ENCODE measurements at regions not wholly inside any gene's neighbourhood (a gene's known extent, or its start where the extent isn't known, plus 50 kb on each side); places are given as distances from the start of the nearest gene placed in this dataset.
"Not testable (repeated sequence)": the region's sequence is repeated elsewhere in the genome, so short reads cannot be mapped to it uniquely, and the experiment has no call there.

- H3K27me3 ChIP-seq, result no peaks in the 10 kb centered on the region
- no peak for DNase-seq
- no peak overlapping the region for H3K4me3 ChIP-seq
- TF ChIP-seq CTCF (IDR thresholded peaks at IDR 0.05) (no peak), POLR2A (IDR thresholded peaks at IDR 0.05) (no peak)
- intact Hi-C loops (cut with DNase I), result no loop called here
- H3K9me3 ChIP-seq, result no peaks in the 10 kb centered on the region
- no peak overlapping the region for H3K27ac ChIP-seq
- no peaks in the 10 kb centered on the region for H3K36me3 ChIP-seq
- H3K4me1 ChIP-seq, result no peaks in the 10 kb centered on the region
- WGBS, 2 donors, result 85 to 94% methylated on average over 2 of the region's 2 CpGs
Measured at GRCh38 chr2:16925145-16925544, 259.5 kb upstream of the CYRIA start.

- DNase-seq; H3K27ac ChIP-seq; H3K27me3 ChIP-seq; H3K9me3 ChIP-seq; H3K36me3 ChIP-seq; H3K4me3 ChIP-seq; H3K4me1 ChIP-seq; intact Hi-C loops (cut with DNase I): not testable (repeated sequence)
- 44 to 45% methylated on average over 2 to 3 of the region's 3 CpGs for WGBS, 2 donors
Measured at GRCh38 chr2:16915341-16915755, 249.7 kb upstream of the CYRIA start.

- no peaks in the 10 kb centered on the region for H3K9me3 ChIP-seq
- TF ChIP-seq POLR2A (IDR thresholded peaks at IDR 0.05) (no peak), CTCF (IDR thresholded peaks at IDR 0.05) (no peak)
- H3K36me3 ChIP-seq, result no peaks in the 10 kb centered on the region
- intact Hi-C loops (cut with DNase I), result no loop called here
- WGBS, 2 donors, result 66 to 68% methylated on average over 3 of the region's 3 CpGs
- no peak for DNase-seq
- no peak overlapping the region for H3K4me3 ChIP-seq
- no peaks in the 10 kb centered on the region for H3K27me3 ChIP-seq
- no peaks in the 10 kb centered on the region for H3K4me1 ChIP-seq
- H3K27ac ChIP-seq, result no peak overlapping the region
Measured at GRCh38 chr2:16911746-16912145, 246.1 kb upstream of the CYRIA start.

- no peak for DNase-seq
- H3K36me3 ChIP-seq, result no peaks in the 10 kb centered on the region
- H3K4me3 ChIP-seq, result no peak overlapping the region
- H3K27ac ChIP-seq, result no peak overlapping the region
- 38 to 41% methylated on average over 1 of the region's 1 CpG for WGBS, 2 donors
- no peaks in the 10 kb centered on the region for H3K9me3 ChIP-seq
- intact Hi-C loops (cut with DNase I), result no loop called here
- no peaks in the 10 kb centered on the region for H3K27me3 ChIP-seq
- no peak for TF ChIP-seq POLR2A (IDR thresholded peaks at IDR 0.05)
- no peak for TF ChIP-seq CTCF (IDR thresholded peaks at IDR 0.05)
- no peaks in the 10 kb centered on the region for H3K4me1 ChIP-seq
Measured at GRCh38 chr2:16908656-16909055, 243.0 kb upstream of the CYRIA start.

GRCh38 chr2:16907645-16908282 lies 242.1 kb upstream of the CYRIA start:
- DNase-seq, result no peak
- no peaks in the 10 kb centered on the region for H3K9me3 ChIP-seq
- no peaks in the 10 kb centered on the region for H3K27me3 ChIP-seq
- no peaks in the 10 kb centered on the region for H3K4me1 ChIP-seq
- 66 to 67% methylated on average over 3 of the region's 3 CpGs for WGBS, 2 donors
- no peak overlapping the region for H3K27ac ChIP-seq
- TF ChIP-seq CTCF (IDR thresholded peaks at IDR 0.05) (no peak), POLR2A (IDR thresholded peaks at IDR 0.05) (no peak)
- intact Hi-C loops (cut with DNase I), result no loop called here
- H3K36me3 ChIP-seq, result no peaks in the 10 kb centered on the region
- no peak overlapping the region for H3K4me3 ChIP-seq

- WGBS, 2 donors, result 94% methylated on average over 5 of the region's 5 CpGs
Measured at GRCh38 chr2:16905325-16905724, 239.7 kb upstream of the CYRIA start.

More at GRCh38 chr2:16905325-16905724, 239.7 kb upstream of the CYRIA start:
- H3K9me3 ChIP-seq; H3K4me3 ChIP-seq; H3K27me3 ChIP-seq; H3K4me1 ChIP-seq; H3K36me3 ChIP-seq; intact Hi-C loops (cut with DNase I); H3K27ac ChIP-seq; DNase-seq: not testable (repeated sequence)

Measured in esophagus squamous epithelium (tissue), 5 donors.